H1 (cell line): ENCODE measurements at regions not wholly inside any gene's neighbourhood (a gene's known extent, or its start where the extent isn't known, plus 50 kb on each side); places are given as distances from the start of the nearest gene placed in this dataset.

Experiments
- CTCF ChIA-PET: fragments of 300-600 bp; sonication (Branson Sonifier 250); formaldehyde crosslinking; loops from one replicate; lab custom pipeline; 2021; ENCODE audit not compliant: partially characterized antibody; lab: Charles Lee
- POLR2A ChIA-PET: fragments of 300-600 bp; sonication (Branson Sonifier 250); formaldehyde crosslinking; loops from one replicate; lab custom pipeline; 2021; ENCODE audit warnings: inconsistent platforms; ENCODE audit not compliant: partially characterized antibody; lab: Charles Lee
- DNase-seq, 2 experiments: peaks; one replicate each; pipeline versions ENCODE4 v3.0.0 to v3.0.0-alpha.2; 2010 to 2022; ENCODE audit warnings: low spot score in 2 of 2, low read depth in 1 of 2, mixed read lengths in 1 of 2
- FAIRE-seq: peaks from 2 replicates; lab custom pipeline; 2011; peaks lifted over from hg19 to GRCh38; lab: Jason Lieb, UNC
- H2AFZ ChIP-seq: 2 replicates; pipeline ENCODE4 v1.8.1; 2012; ENCODE audit warnings: low read length, inconsistent platforms
- H2AK5ac ChIP-seq: 2 replicates; pipeline ENCODE4 v1.6.1; 2013; ENCODE audit warnings: low read depth, low read length
- H2BK120ac ChIP-seq: replicated peaks from 2 replicates; pipeline ENCODE3; 2013; ENCODE audit warnings: low read depth, low read length, inconsistent platforms
- H2BK12ac ChIP-seq: 2 replicates; pipeline ENCODE4 v1.6.1; 2013; ENCODE audit warnings: low read depth, low read length
- H2BK15ac ChIP-seq: 2 replicates; pipeline ENCODE4 v1.6.1; 2013; ENCODE audit warnings: low read length
- H2BK20ac ChIP-seq: 2 replicates; pipeline ENCODE4 v1.6.1; 2013; ENCODE audit warnings: low read length
- H2BK5ac ChIP-seq: 2 replicates; pipeline ENCODE4 v1.6.1; 2013; ENCODE audit warnings: low read depth, low read length
- H3K14ac ChIP-seq: 2 replicates; pipeline ENCODE4 v1.6.1; 2013; ENCODE audit warnings: inconsistent platforms; ENCODE audit not compliant: insufficient read length
- H3K18ac ChIP-seq: 2 replicates; pipeline ENCODE4 v1.6.1; 2013; ENCODE audit warnings: low read length; ENCODE audit errors: extremely low read depth
- H3K23ac ChIP-seq: 2 replicates; pipeline ENCODE4 v1.6.1; 2013; ENCODE audit warnings: inconsistent platforms; ENCODE audit not compliant: insufficient read length
- H3K23me2 ChIP-seq: 2 replicates; pipeline ENCODE4 v1.6.1; 2013; ENCODE audit warnings: low read depth, low read length
- H3K27ac ChIP-seq: 2 replicates; pipeline ENCODE4 v1.6.1; 2011; ENCODE audit warnings: low read depth, low read length, inconsistent platforms
- H3K27me3 ChIP-seq, 4 experiments: replicated peaks in 1 of 4; 1 replicate in 1 of 4; 2 replicates in 3 of 4; pipeline versions ENCODE4 v1.6.1 to v1.8.1; 2011 to 2013; ENCODE audit warnings: low read length in 3 of 4, mild to moderate bottlenecking in 3 of 4, inconsistent platforms in 2 of 4, mixed read lengths in 2 of 4, moderate library complexity in 1 of 4; ENCODE audit not compliant: control insufficient read depth in 3 of 4, insufficient read depth in 3 of 4; ENCODE audit errors: extremely low read depth in 1 of 4
- H3K36me3 ChIP-seq, 4 experiments: 2 replicates each; pipeline versions ENCODE4 v1.6.1 to v1.8.1; 2011 to 2013; ENCODE audit warnings: mild to moderate bottlenecking in 4 of 4, low read length in 3 of 4, moderate library complexity in 2 of 4, control low read depth in 1 of 4, inconsistent platforms in 1 of 4; ENCODE audit not compliant: insufficient read depth in 4 of 4, control insufficient read depth in 2 of 4
- H3K4ac ChIP-seq: replicated peaks from 2 replicates; pipeline ENCODE3; 2013; ENCODE audit warnings: low read length, low read depth, mixed read lengths, inconsistent platforms; ENCODE audit not compliant: insufficient read length
- H3K4me1 ChIP-seq, 4 experiments: replicated peaks in 1 of 4; 1 replicate in 1 of 4; 2 replicates in 3 of 4; pipeline versions ENCODE4 v1.6.1 to v1.8.1; 2011 to 2013; ENCODE audit warnings: low read length in 3 of 4, inconsistent platforms in 2 of 4, mixed read lengths in 1 of 4; ENCODE audit not compliant: insufficient read depth in 4 of 4, control insufficient read depth in 3 of 4
- H3K4me2 ChIP-seq, 2 experiments: 2 replicates each; pipeline versions ENCODE4 v1.6.1 to v1.8.1; 2011 to 2013; ENCODE audit warnings: low read depth in 2 of 2, low read length in 2 of 2, control low read depth in 1 of 2, inconsistent platforms in 1 of 2, mild to moderate bottlenecking in 1 of 2; ENCODE audit not compliant: insufficient read depth in 1 of 2
- H3K4me3 ChIP-seq, 4 experiments: fragments of 200-600, 300-600 bp in 1 of 4; sonication (generic), shearing (Covaris generic), sonication (Bioruptor Twin) in 1 of 4; 2 replicates each; pipeline versions ENCODE4 v1.5.1 to v1.8.1; 2011 to 2016; ENCODE audit warnings: low read length in 4 of 4, low read depth in 3 of 4, control low read depth in 2 of 4, inconsistent platforms in 2 of 4, mild to moderate bottlenecking in 2 of 4, mixed read lengths in 1 of 4, moderate library complexity in 1 of 4; ENCODE audit not compliant: insufficient read depth in 2 of 4; ENCODE audit errors: extremely low read depth in 1 of 4
- H3K56ac ChIP-seq: replicated peaks from 2 replicates; pipeline ENCODE3; 2013; ENCODE audit warnings: low read depth, mild to moderate bottlenecking, mixed read lengths, low read length, inconsistent platforms; ENCODE audit not compliant: insufficient read length
- H3K79me1 ChIP-seq: 2 replicates; pipeline ENCODE4 v1.6.1; 2013; ENCODE audit warnings: low read depth, low read length, control low read depth
- H3K79me2 ChIP-seq, 2 experiments: 2 replicates each; pipeline versions ENCODE4 v1.6.1 to v1.8.1; 2012 to 2013; ENCODE audit warnings: low read length in 2 of 2, mild to moderate bottlenecking in 2 of 2, inconsistent platforms in 1 of 2; ENCODE audit not compliant: insufficient read depth in 2 of 2, control insufficient read depth in 1 of 2
- H3K9ac ChIP-seq, 4 experiments: replicated peaks in 1 of 4; 1 replicate in 1 of 4; 2 replicates in 3 of 4; pipeline versions ENCODE4 v1.6.1 to v1.8.1; 2011 to 2013; ENCODE audit warnings: low read depth in 3 of 4, low read length in 3 of 4, control low read depth in 2 of 4, mild to moderate bottlenecking in 2 of 4, moderate library complexity in 2 of 4, inconsistent platforms in 1 of 4; ENCODE audit errors: extremely low read depth in 1 of 4
- H3K9me3 ChIP-seq, 2 experiments: 2 replicates each; pipeline versions ENCODE4 v1.6.1 to v1.8.1; 2012 to 2013; ENCODE audit warnings: mild to moderate bottlenecking in 2 of 2, moderate library complexity in 2 of 2, control low read depth in 1 of 2, inconsistent platforms in 1 of 2, low read depth in 1 of 2, low read length in 1 of 2, mixed read lengths in 1 of 2; ENCODE audit not compliant: insufficient read depth in 2 of 2
- H4K20me1 ChIP-seq, 2 experiments: replicated peaks in 1 of 2; 2 replicates each; pipeline versions ENCODE3 to v1.8.1; 2011 to 2013; ENCODE audit warnings: inconsistent platforms in 2 of 2, low read length in 2 of 2, mild to moderate bottlenecking in 1 of 2; ENCODE audit not compliant: insufficient read depth in 2 of 2, control insufficient read depth in 1 of 2
- H4K5ac ChIP-seq: 2 replicates; pipeline ENCODE4 v1.6.1; 2013; ENCODE audit warnings: low read length, low read depth, mixed read lengths, inconsistent platforms; ENCODE audit not compliant: insufficient read length
- H4K8ac ChIP-seq: 2 replicates; pipeline ENCODE4 v1.8.0; 2013; ENCODE audit warnings: mild to moderate bottlenecking, moderate library complexity, low read length, inconsistent platforms; ENCODE audit not compliant: insufficient read depth; ENCODE audit errors: extremely low read depth
- H4K91ac ChIP-seq: replicated peaks from 2 replicates; pipeline ENCODE3; 2013; ENCODE audit warnings: low read length, mixed read lengths, inconsistent platforms; ENCODE audit not compliant: insufficient read length
- ASH2L ChIP-seq: fragments of 200-600, 300-600 bp; sonication (generic); IDR thresholded peaks from one replicate; pipeline ENCODE4 v1.7.1; 2017; ENCODE audit warnings: low read length
- BCL11A ChIP-seq, 2 experiments: IDR thresholded peaks; one replicate each; pipeline ENCODE4 v1.6.1; 2011; ENCODE audit warnings: low read depth in 2 of 2, low read length in 2 of 2, mild to moderate bottlenecking in 2 of 2
- CHD1 ChIP-seq: IDR thresholded peaks from 2 replicates; pipeline ENCODE4 v1.6.1; 2012; ENCODE audit warnings: low read depth, low read length, improper control_type of control experiment
- EGR1 ChIP-seq: IDR thresholded peaks from 2 replicates; pipeline ENCODE4 v1.6.1; 2011; ENCODE audit warnings: low read depth, low read length, borderline replicate concordance
- HDAC2 ChIP-seq, 2 experiments: fragments of 300-600 bp in 1 of 2; sonication (generic) in 1 of 2; IDR thresholded peaks; 2 replicates each; pipeline ENCODE4 v1.6.1; 2011 to 2012; ENCODE audit warnings: low read depth in 2 of 2, low read length in 2 of 2, mild to moderate bottlenecking in 2 of 2, moderate library complexity in 2 of 2, borderline replicate concordance in 1 of 2, inconsistent platforms in 1 of 2
- JUND ChIP-seq: IDR thresholded peaks from 2 replicates; pipeline ENCODE4 v1.6.1; 2011; ENCODE audit warnings: mild to moderate bottlenecking, improper control_type of control experiment, low read length
- MAX ChIP-seq: IDR thresholded peaks from 2 replicates; pipeline ENCODE4 v1.6.1; 2012; ENCODE audit warnings: inconsistent platforms
- NANOG ChIP-seq: IDR thresholded peaks from 2 replicates; pipeline ENCODE4 v1.6.1; 2011; ENCODE audit warnings: low read length, low read depth, mild to moderate bottlenecking, inconsistent platforms; ENCODE audit not compliant: insufficient read depth, poor library complexity, severe bottlenecking
- POLR2A ChIP-seq, 2 experiments: IDR thresholded peaks; 1 replicate in 1 of 2; 2 replicates in 1 of 2; pipeline ENCODE4 v1.6.1; 2011; ENCODE audit warnings: low read depth in 2 of 2, low read length in 2 of 2, mild to moderate bottlenecking in 2 of 2; ENCODE audit errors: control extremely low read depth in 1 of 2
- SP2 ChIP-seq: IDR thresholded peaks from 2 replicates; pipeline ENCODE4 v1.6.1; 2012; ENCODE audit warnings: mild to moderate bottlenecking, low read length, inconsistent platforms
- SP4 ChIP-seq: IDR thresholded peaks from 2 replicates; pipeline ENCODE4 v1.6.1; 2012; ENCODE audit warnings: low read length, inconsistent platforms
- TEAD4 ChIP-seq: IDR thresholded peaks from 2 replicates; pipeline ENCODE4 v1.6.1; 2012; ENCODE audit warnings: low read depth, low read length, inconsistent platforms, mixed read lengths
- ZNF274 ChIP-seq: IDR thresholded peaks from 2 replicates; pipeline ENCODE4 v1.7.0; 2012; ENCODE audit warnings: low read length, borderline replicate concordance; ENCODE audit errors: extremely low read depth
- WGBS, 2 experiments: shearing (Covaris generic) in 1 of 2; methylation state at CpG; one replicate each; pipeline versions ENCODE4 v1.1.6 to v1.1.7; 2013 to 2015; ENCODE audit warnings: low lambda C conversion rate in 2 of 2, mixed read lengths in 2 of 2, inconsistent platforms in 1 of 2, low coverage in 1 of 2, missing lambda C conversion rate in 1 of 2; ENCODE audit not compliant: insufficient replicate concordance in 2 of 2, insufficient coverage in 1 of 2, insufficient read length in 1 of 2; ENCODE audit errors: extremely low coverage in 1 of 2, missing lambda C conversion rate in 1 of 2; 5-methylcytosine and 5-hydroxymethylcytosine counted together

- no peak overlapping the region for H3K23ac ChIP-seq
- FAIRE-seq (peak; percentile 78), DNase-seq (peak in 1 of 2 experiments; percentile 67)
- H2BK120ac ChIP-seq, result no peak overlapping the region
- no peak overlapping the region for H4K5ac ChIP-seq
- no peak overlapping the region for H2AFZ ChIP-seq
- WGBS, 2 experiments, result 21% methylated on average over 9 of the region's 9 CpGs; no CpG with 5 or more reads in 1 of the 2 experiments
- no peak overlapping the region for H3K4ac ChIP-seq
- no peak overlapping the region for H4K8ac ChIP-seq
- ChIA-PET CTCF (interaction anchor here (0.9 to 1.2 kb wide), 3 partner anchors 10 to 356 kb away, joined by 3 read pairs; no protein-coding TSS in a partner anchor), POLR2A (no interaction called here)
- H3K36me3 ChIP-seq, result no peaks in the 10 kb centered on the region
- no peak overlapping the region for H2BK5ac ChIP-seq
- H3K27me3 ChIP-seq, result peaks cover 0 to 7% (median 2%) of the 10 kb centered on the region in 4 experiments; a peak in 5 of 7 replicates
- peak overlapping the region; percentile 47 to 58; a peak in 3 of 4 replicates for H3K4me2 ChIP-seq
- no peak overlapping the region for H4K91ac ChIP-seq
- H2AK5ac ChIP-seq, result no peak overlapping the region
- no peak overlapping the region for H2BK15ac ChIP-seq
- H3K4me3 ChIP-seq, result peak overlapping the region in 1 of 4 experiments; percentile 7; a peak in 1 of 8 replicates
- H3K18ac ChIP-seq, result no peak overlapping the region
- H2BK20ac ChIP-seq, result no peak overlapping the region
- H3K14ac ChIP-seq, result no peak overlapping the region
- no peak overlapping the region for H2BK12ac ChIP-seq
- H3K27ac ChIP-seq, result no peak overlapping the region
- H3K9me3 ChIP-seq, result no peaks in the 10 kb centered on the region
- H3K56ac ChIP-seq, result no peak overlapping the region
- H3K79me2 ChIP-seq, result no peaks in the 10 kb centered on the region
- H3K23me2 ChIP-seq, result no peaks in the 10 kb centered on the region
- peaks cover 0 to 12% (median 8%) of the 10 kb centered on the region in 4 experiments; a peak in 4 of 7 replicates for H3K4me1 ChIP-seq
- H4K20me1 ChIP-seq, result no peaks in the 10 kb centered on the region
- no peak overlapping the region for H3K9ac ChIP-seq
- no peaks in the 10 kb centered on the region for H3K79me1 ChIP-seq
- TF ChIP-seq BCL11A (IDR thresholded peaks at IDR 0.05; ENCODE audit: low read depth in 2 of 2, low read length in 2 of 2), result no peak
- no peak for TF ChIP-seq ASH2L
- TF ChIP-seq POLR2A (IDR thresholded peaks at IDR 0.05; ENCODE audit: control extremely low read depth in 1 of 2, low read depth in 2 of 2, low read length in 2 of 2), result no peak
- no peak for TF ChIP-seq NANOG
- TF ChIP-seq HDAC2 (IDR thresholded peaks at IDR 0.05; ENCODE audit: borderline replicate concordance in 1 of 2, low read depth in 2 of 2, low read length in 2 of 2), result no peak
- TF ChIP-seq CHD1, result no peak
- no peak for TF ChIP-seq MAX
- no peak for TF ChIP-seq TEAD4
- TF ChIP-seq SP2, result no peak
- TF ChIP-seq EGR1, result no peak
- TF ChIP-seq JUND, result no peak
- no peak for TF ChIP-seq SP4
- no peak for TF ChIP-seq ZNF274
These were observed 477.1 kb downstream of the DTHD1 start for GRCh38 chr4:36758312-36759178.
